ENCODE measurements at regions not wholly inside any gene's neighbourhood (a gene's known extent, or its start where the extent isn't known, plus 50 kb on each side); places are given as distances from the start of the nearest gene placed in this dataset.
"Not testable (repeated sequence)": the region's sequence is repeated elsewhere in the genome, so short reads cannot be mapped to it uniquely, and the experiment has no call there.

GRCh38 chr16:86239381-86239780 lies 270.9 kb upstream of the FOXF1 start:
- no peak for DNase-seq

- no peak for DNase-seq
Measured at GRCh38 chr16:86240716-86241363, 269.5 kb upstream of the FOXF1 start.

GRCh38 chr16:86241681-86242080 lies 268.6 kb upstream of the FOXF1 start:
- no peak for DNase-seq

GRCh38 chr16:86242244-86243122 lies 267.8 kb upstream of the FOXF1 start:
- no peak for DNase-seq

- DNase-seq = no peak
Measured at GRCh38 chr16:86243123-86243473, 267.2 kb upstream of the FOXF1 start.

- DNase-seq = no peak
Measured at GRCh38 chr16:86243571-86244154, 266.7 kb upstream of the FOXF1 start.

GRCh38 chr16:86244158-86244557 lies 266.2 kb upstream of the FOXF1 start:
- no peak for DNase-seq

- DNase-seq = no peak
Measured at GRCh38 chr16:86244936-86245335, 265.4 kb upstream of the FOXF1 start.

GRCh38 chr16:86245351-86245750 lies 265.0 kb upstream of the FOXF1 start:
- no peak for DNase-seq

GRCh38 chr16:86245895-86246294 lies 264.4 kb upstream of the FOXF1 start:
- DNase-seq = no peak

GRCh38 chr16:86248310-86248905 lies 261.9 kb upstream of the FOXF1 start:
- no peak for DNase-seq

- no peak for DNase-seq
Measured at GRCh38 chr16:86249631-86250030, 260.7 kb upstream of the FOXF1 start.

GRCh38 chr16:86251682-86252081 lies 258.6 kb upstream of the FOXF1 start:
- DNase-seq = no peak

- DNase-seq = no peak
Measured at GRCh38 chr16:86252596-86252995, 257.7 kb upstream of the FOXF1 start.

GRCh38 chr16:86255966-86256365 lies 254.4 kb upstream of the FOXF1 start:
- DNase-seq = no peak

- DNase-seq = no peak
Measured at GRCh38 chr16:86256995-86257394, 253.3 kb upstream of the FOXF1 start.

GRCh38 chr16:86257546-86257945 lies 252.8 kb upstream of the FOXF1 start:
- DNase-seq = no peak

GRCh38 chr16:86258713-86259112 lies 251.6 kb upstream of the FOXF1 start:
- no peak for DNase-seq

GRCh38 chr16:86259499-86259898 lies 250.8 kb upstream of the FOXF1 start:
- DNase-seq = no peak

GRCh38 chr16:86261379-86261778 lies 248.9 kb upstream of the FOXF1 start:
- no peak for DNase-seq

GRCh38 chr16:86267657-86268056 lies 242.7 kb upstream of the FOXF1 start:
- DNase-seq = not testable (repeated sequence)

- DNase-seq = no peak
Measured at GRCh38 chr16:86270696-86271095, 239.6 kb upstream of the FOXF1 start.

GRCh38 chr16:86272744-86273143 lies 237.6 kb upstream of the FOXF1 start:
- DNase-seq = no peak
